ENCODE measurements at regions not wholly inside any gene's neighbourhood (a gene's known extent, or its start where the extent isn't known, plus 50 kb on each side); places are given as distances from the start of the nearest gene placed in this dataset.

GRCh38 chr10:4174197-4174596, 389.2 kb upstream of the KLF6 start:
- ATAC-seq, result no peak
- TF ChIP-seq POLR2A (IDR thresholded peaks at IDR 0.05) (no peak), CTCF (IDR thresholded peaks at IDR 0.05 in 4 of 5, conservative IDR thresholded peaks at IDR 0.05 in 1 of 5) (no peak)
- Histone ChIP-seq H3K27ac (no peak overlapping the region), H3K4me1 (no peaks in the 10 kb centered on the region), H3K36me3 (no peaks in the 10 kb centered on the region), H3K4me3 (no peak overlapping the region), H3K9me3 (no peaks in the 10 kb centered on the region), H3K27me3 (no peaks in the 10 kb centered on the region)
- in situ Hi-C loops (cut with MboI; ENCODE audit: low sequenced_read_pairs in 4 of 4), result no loop called here
- intact Hi-C loops (cut with DNase I; ENCODE audit: low total_unique reads), result loop anchor here (10.0 kb wide), 1 partner anchor 471 kb away; no protein-coding TSS in a partner anchor
- DNase-seq, result no peak

GRCh38 chr10:4170633-4171314, 385.8 kb upstream of the KLF6 start:
- Histone ChIP-seq H3K27ac (no peak overlapping the region), H3K4me1 (no peaks in the 10 kb centered on the region), H3K27me3 (no peaks in the 10 kb centered on the region), H3K4me3 (no peak overlapping the region), H3K9me3 (no peaks in the 10 kb centered on the region), H3K36me3 (no peaks in the 10 kb centered on the region)
- ATAC-seq, result no peak
- no peak for DNase-seq
- intact Hi-C loops (cut with DNase I; ENCODE audit: low total_unique reads) (loop anchor here (10.0 kb wide), 1 partner anchor 474 kb away; no protein-coding TSS in a partner anchor), in situ Hi-C loops (cut with MboI; ENCODE audit: low sequenced_read_pairs in 4 of 4) (no loop called here)
- TF ChIP-seq CTCF (IDR thresholded peaks at IDR 0.05 in 4 of 5, conservative IDR thresholded peaks at IDR 0.05 in 1 of 5) (no peak), POLR2A (IDR thresholded peaks at IDR 0.05) (no peak)

- no peak overlapping the region for H3K4me3 ChIP-seq
- ATAC-seq (no peak), DNase-seq (no peak)
- no peaks in the 10 kb centered on the region for H3K27me3 ChIP-seq
- H3K36me3 ChIP-seq, result no peaks in the 10 kb centered on the region
- TF ChIP-seq POLR2A (IDR thresholded peaks at IDR 0.05) (no peak), CTCF (IDR thresholded peaks at IDR 0.05 in 4 of 5, conservative IDR thresholded peaks at IDR 0.05 in 1 of 5) (no peak)
- in situ Hi-C loops (cut with MboI; ENCODE audit: low sequenced_read_pairs in 4 of 4) (no loop called here), intact Hi-C loops (cut with DNase I; ENCODE audit: low total_unique reads) (loop anchor here (10.0 kb wide), 1 partner anchor 475 kb away; no protein-coding TSS in a partner anchor)
- no peaks in the 10 kb centered on the region for H3K4me1 ChIP-seq
- no peak overlapping the region for H3K27ac ChIP-seq
- no peaks in the 10 kb centered on the region for H3K9me3 ChIP-seq
Measured at GRCh38 chr10:4170181-4170580, 385.2 kb upstream of the KLF6 start.

GRCh38 chr10:4169448-4169847, 384.4 kb upstream of the KLF6 start:
- TF ChIP-seq CTCF (IDR thresholded peaks at IDR 0.05 in 4 of 5, conservative IDR thresholded peaks at IDR 0.05 in 1 of 5) (no peak), POLR2A (IDR thresholded peaks at IDR 0.05) (no peak)
- no peak for ATAC-seq
- intact Hi-C loops (cut with DNase I; ENCODE audit: low total_unique reads) (no loop called here), in situ Hi-C loops (cut with MboI; ENCODE audit: low sequenced_read_pairs in 4 of 4) (no loop called here)
- Histone ChIP-seq H3K4me1 (no peaks in the 10 kb centered on the region), H3K9me3 (no peaks in the 10 kb centered on the region), H3K27me3 (no peaks in the 10 kb centered on the region), H3K36me3 (no peaks in the 10 kb centered on the region), H3K4me3 (no peak overlapping the region), H3K27ac (no peak overlapping the region)
- DNase-seq, result no peak

- Histone ChIP-seq H3K4me1 (peaks cover 0 to 9% of the 10 kb centered on the region in 2 donors), H3K36me3 (no peaks in the 10 kb centered on the region), H3K27ac (no peak overlapping the region), H3K9me3 (no peaks in the 10 kb centered on the region), H3K4me3 (no peak overlapping the region), H3K27me3 (no peaks in the 10 kb centered on the region)
- in situ Hi-C loops (cut with MboI; ENCODE audit: low sequenced_read_pairs in 4 of 4) (no loop called here), intact Hi-C loops (cut with DNase I; ENCODE audit: low total_unique reads) (no loop called here)
- DNase-seq (no peak), ATAC-seq (no peak)
- no peak for TF ChIP-seq POLR2A (IDR thresholded peaks at IDR 0.05)
- no peak for TF ChIP-seq CTCF (IDR thresholded peaks at IDR 0.05 in 4 of 5, conservative IDR thresholded peaks at IDR 0.05 in 1 of 5)
Measured at GRCh38 chr10:4167216-4167615, 382.2 kb upstream of the KLF6 start.
